HepG2 (cell line): ENCODE measurements at regions not wholly inside any gene's neighbourhood (a gene's known extent, or its start where the extent isn't known, plus 50 kb on each side); places are given as distances from the start of the nearest gene placed in this dataset.

ENCODE experiments used
- KAT7 ChIP-seq: IDR thresholded peaks from 2 replicates; pipeline ENCODE4 v1.6.1; 2018; ENCODE audit warnings: borderline replicate concordance, missing compliant biosample characterization
- MAX ChIP-seq: IDR thresholded peaks from 2 replicates; pipeline ENCODE4 v1.6.1; 2012; ENCODE audit warnings: inconsistent platforms
- MXD1 ChIP-seq: sonication (generic); formaldehyde crosslinking; IDR thresholded peaks from 2 replicates; pipeline ENCODE4 v1.4.0; 2020; ENCODE audit warnings: mild to moderate bottlenecking, missing genetic modification reagents
- NONO ChIP-seq, 2 experiments: fragments of 450-650 bp in 1 of 2; sonication (generic) in 1 of 2; formaldehyde crosslinking in 1 of 2; IDR thresholded peaks in 1 of 2; conservative IDR thresholded peaks in 1 of 2; 2 replicates each; pipeline versions ENCODE4 v1.6.1 to v1.8.0; 2017 to 2022; ENCODE audit warnings: mild to moderate bottlenecking in 1 of 2, missing genetic modification reagents in 1 of 2, moderate library complexity in 1 of 2
- SIN3B ChIP-seq: fragments of 150-350 bp; IDR thresholded peaks from 2 replicates; pipeline ENCODE4 v1.6.1; 2014; ENCODE audit warnings: low read length
- SUZ12 ChIP-seq: fragments of 150-350 bp; IDR thresholded peaks from 2 replicates; pipeline ENCODE4 v1.6.1; 2014; ENCODE audit warnings: low read depth, low read length
- USF2 ChIP-seq, 2 experiments: sonication (generic) in 1 of 2; formaldehyde crosslinking in 1 of 2; IDR thresholded peaks; 2 replicates each; pipeline versions ENCODE4 v1.5.1 to v1.6.1; 2011 to 2020; ENCODE audit warnings: borderline replicate concordance in 1 of 2, low read depth in 1 of 2, low read length in 1 of 2, mild to moderate bottlenecking in 1 of 2, missing genetic modification reagents in 1 of 2, moderate library complexity in 1 of 2
- YY1 ChIP-seq: IDR thresholded peaks from 2 replicates; pipeline ENCODE4 v1.6.1; 2011; ENCODE audit warnings: low read length, low read depth, moderate library complexity, mild to moderate bottlenecking; ENCODE audit not compliant: insufficient read depth, insufficient replicate concordance
- ZNF484 ChIP-seq: sonication (generic); formaldehyde crosslinking; IDR thresholded peaks from 2 replicates; pipeline ENCODE4 v1.5.1; 2020; ENCODE audit warnings: mild to moderate bottlenecking, low read depth, missing genetic modification reagents, borderline replicate concordance

- TF ChIP-seq YY1, result no peak
- TF ChIP-seq USF2 (IDR thresholded peaks at IDR 0.05; ENCODE audit: low read depth, low read length), result no peak
- no peak for TF ChIP-seq USF2 (CRISPR knock-in tag; IDR thresholded peaks at IDR 0.05; ENCODE audit: borderline replicate concordance)
- no peak for TF ChIP-seq SIN3B
- TF ChIP-seq SUZ12, result no peak
- TF ChIP-seq ZNF484, result no peak
- TF ChIP-seq NONO (IDR thresholded peaks at IDR 0.05), result no peak
- TF ChIP-seq NONO (CRISPR knock-in tag; conservative IDR thresholded peaks at IDR 0.05), result no peak
- TF ChIP-seq KAT7 (CRISPR knock-in tag), result no peak
- no peak for TF ChIP-seq MXD1 (CRISPR knock-in tag)
- no peak for TF ChIP-seq MAX
These were observed 173.9 kb downstream of the SHANK2 start for GRCh38 chr11:71078482-71078881.
